PC-3 (cell line): ENCODE measurements at regions not wholly inside any gene's neighbourhood (a gene's known extent, or its start where the extent isn't known, plus 50 kb on each side); places are given as distances from the start of the nearest gene placed in this dataset.

ENCODE experiments used
- ATAC-seq: fragments of 200-7000 bp; cut with Tn5 transposase; 2 replicates; pipeline ENCODE4 v1.9.1; 2020; ENCODE audit warnings: mild to moderate bottlenecking, moderate library complexity
- BruUV-seq: library from RNA; stranded (reverse); fragments of 400-500 nt; replicated peaks from 2 replicates; lab custom pipeline; 2021; lab: Mats Ljungman, UMichigan
- CTCF ChIA-PET: fragments of 300-600 bp; sonication (Branson Sonifier 250); formaldehyde crosslinking; loops from one replicate; lab custom pipeline; 2022; ENCODE audit warnings: antibody characterized with exemption; lab: Charles Lee
- POLR2A ChIA-PET: fragments of 300-600 bp; sonication (Branson Sonifier 250); formaldehyde crosslinking; loops from one replicate; lab custom pipeline; 2022; ENCODE audit warnings: antibody characterized with exemption; ENCODE audit not compliant: unreplicated experiment; lab: Charles Lee
- DNase-seq: peaks from one replicate; pipeline ENCODE4 v3.0.0-alpha.2; 2015
- H2AFZ ChIP-seq: fragments of 300-600 bp; sonication (generic); 2 replicates; pipeline ENCODE4 v1.6.0; 2016; ENCODE audit warnings: antibody characterized with exemption, low read length
- H3F3A ChIP-seq: fragments of 300-600 bp; sonication (generic); one replicate; pipeline ENCODE4 v1.6.0; 2017; ENCODE audit warnings: antibody characterized with exemption, low read length, control low read depth, mild to moderate bottlenecking; ENCODE audit not compliant: unreplicated experiment
- H3K27ac ChIP-seq: fragments of 300-600 bp; sonication (generic); 2 replicates; pipeline ENCODE4 v1.5.1; 2016; ENCODE audit warnings: mild to moderate bottlenecking, low read length
- H3K27me3 ChIP-seq: fragments of 300-600 bp; sonication (generic); 2 replicates; pipeline ENCODE4 v1.6.1; 2016; ENCODE audit warnings: low read length, mixed read lengths
- H3K36me3 ChIP-seq: fragments of 300-600 bp; sonication (generic); 2 replicates; pipeline ENCODE4 v1.6.1; 2016; ENCODE audit warnings: low read depth, mixed run types, low read length, mixed read lengths
- H3K4me1 ChIP-seq: fragments of 300-600 bp; sonication (generic); 2 replicates; pipeline ENCODE4 v1.5.1; 2016; ENCODE audit warnings: low read length; ENCODE audit not compliant: insufficient read depth
- H3K4me2 ChIP-seq: fragments of 300-600 bp; sonication (generic); 2 replicates; pipeline ENCODE4 v1.6.0; 2016; ENCODE audit warnings: low read length
- H3K4me3 ChIP-seq: fragments of 300-600 bp; sonication (generic); 2 replicates; pipeline ENCODE4 v1.5.1; 2016; ENCODE audit warnings: mild to moderate bottlenecking, low read length, mixed read lengths
- H3K79me2 ChIP-seq: fragments of 300-600 bp; sonication (generic); 2 replicates; pipeline ENCODE4 v1.6.1; 2017; ENCODE audit warnings: low read length, mixed read lengths
- H3K9ac ChIP-seq: fragments of 300-600 bp; sonication (generic); 2 replicates; pipeline ENCODE4 v1.6.0; 2016; ENCODE audit warnings: mild to moderate bottlenecking, low read length
- H3K9me2 ChIP-seq: fragments of 300-600 bp; sonication (generic); replicated peaks from 2 replicates; pipeline ENCODE4 v1.6.1; 2016; ENCODE audit warnings: mixed run types, low read length, mixed read lengths
- H3K9me3 ChIP-seq: fragments of 300-600 bp; sonication (generic); 2 replicates; pipeline ENCODE4 v1.6.1; 2016; ENCODE audit warnings: low read length, mixed read lengths
- H4K20me1 ChIP-seq: fragments of 300-600 bp; sonication (generic); 2 replicates; pipeline ENCODE4 v1.6.1; 2016; ENCODE audit warnings: low read length, mixed read lengths
- EZH2 ChIP-seq: fragments of 300-600 bp; sonication (generic); IDR thresholded peaks from one replicate; pipeline ENCODE4 v1.6.1; 2017; ENCODE audit warnings: antibody characterized with exemption, mild to moderate bottlenecking, low read length; ENCODE audit not compliant: unreplicated experiment
- EZH2phosphoT487 ChIP-seq: fragments of 300-600 bp; sonication (generic); IDR thresholded peaks from 2 replicates; pipeline ENCODE4 v1.6.1; 2018; ENCODE audit warnings: mild to moderate bottlenecking, antibody characterized with exemption, low read length, borderline replicate concordance
- intact Hi-C: fragments of 100-400 bp; cut with micrococcal nuclease; formaldehyde crosslinking; loops from 2 replicates; pipeline ENCODE4 v1.9.0; 2023
- TF ChIP-seq, protein P1 (sequence below): fragments of 300-600 bp; sonication (generic); conservative IDR thresholded peaks from 2 replicates; pipeline ENCODE4 v1.5.1; 2017; ENCODE audit warnings: antibody characterized with exemption, low read depth, mild to moderate bottlenecking, low read length

DNA sequence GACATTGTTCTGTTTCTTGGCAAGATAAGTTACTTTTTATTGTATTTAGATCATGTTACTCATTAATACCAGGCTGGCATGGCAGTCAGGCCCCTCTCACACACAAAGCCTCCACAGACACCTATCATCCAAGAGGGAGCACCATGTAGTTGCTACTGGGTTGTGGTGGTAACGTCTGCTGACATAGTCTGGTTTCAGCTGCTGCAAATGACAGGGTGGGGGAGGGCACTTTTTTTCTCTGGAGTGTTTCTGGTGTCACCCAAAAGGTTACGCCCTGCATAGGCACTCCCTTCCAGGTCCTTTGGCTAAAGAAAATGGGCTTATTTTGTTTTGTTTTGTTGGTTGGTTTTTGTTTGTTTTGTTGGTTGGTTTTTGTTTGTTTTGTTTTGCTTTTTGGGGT lies 236.4 kb upstream of the RIMS1 start:
- H3K9me2 ChIP-seq = no peaks in the 10 kb centered on the region
- no peaks in the 10 kb centered on the region for H3K79me2 ChIP-seq
- ATAC-seq (no peak), DNase-seq (no peak)
- H2AFZ ChIP-seq = no peak overlapping the region
- no peak overlapping the region for H3K27ac ChIP-seq
- H3K4me2 ChIP-seq = no peak overlapping the region
- H3K27me3 ChIP-seq = no peaks in the 10 kb centered on the region
- H3K9ac ChIP-seq = no peak overlapping the region
- ChIA-PET POLR2A (no interaction called here), CTCF (no interaction called here)
- no peaks in the 10 kb centered on the region for H3K36me3 ChIP-seq
- no peak overlapping the region for H3K4me3 ChIP-seq
- H3F3A ChIP-seq = no peaks in the 10 kb centered on the region
- TF ChIP-seq EZH2phosphoT487 (no peak), EZH2 (no peak)
- TF ChIP-seq, protein P1, sequence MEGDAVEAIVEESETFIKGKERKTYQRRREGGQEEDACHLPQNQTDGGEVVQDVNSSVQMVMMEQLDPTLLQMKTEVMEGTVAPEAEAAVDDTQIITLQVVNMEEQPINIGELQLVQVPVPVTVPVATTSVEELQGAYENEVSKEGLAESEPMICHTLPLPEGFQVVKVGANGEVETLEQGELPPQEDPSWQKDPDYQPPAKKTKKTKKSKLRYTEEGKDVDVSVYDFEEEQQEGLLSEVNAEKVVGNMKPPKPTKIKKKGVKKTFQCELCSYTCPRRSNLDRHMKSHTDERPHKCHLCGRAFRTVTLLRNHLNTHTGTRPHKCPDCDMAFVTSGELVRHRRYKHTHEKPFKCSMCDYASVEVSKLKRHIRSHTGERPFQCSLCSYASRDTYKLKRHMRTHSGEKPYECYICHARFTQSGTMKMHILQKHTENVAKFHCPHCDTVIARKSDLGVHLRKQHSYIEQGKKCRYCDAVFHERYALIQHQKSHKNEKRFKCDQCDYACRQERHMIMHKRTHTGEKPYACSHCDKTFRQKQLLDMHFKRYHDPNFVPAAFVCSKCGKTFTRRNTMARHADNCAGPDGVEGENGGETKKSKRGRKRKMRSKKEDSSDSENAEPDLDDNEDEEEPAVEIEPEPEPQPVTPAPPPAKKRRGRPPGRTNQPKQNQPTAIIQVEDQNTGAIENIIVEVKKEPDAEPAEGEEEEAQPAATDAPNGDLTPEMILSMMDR = no peak
- BruUV-seq = no TSS peak
- no peaks in the 10 kb centered on the region for H3K4me1 ChIP-seq
- no peaks in the 10 kb centered on the region for H4K20me1 ChIP-seq
- intact Hi-C loops = no loop called here
- no peaks in the 10 kb centered on the region for H3K9me3 ChIP-seq

DNA sequence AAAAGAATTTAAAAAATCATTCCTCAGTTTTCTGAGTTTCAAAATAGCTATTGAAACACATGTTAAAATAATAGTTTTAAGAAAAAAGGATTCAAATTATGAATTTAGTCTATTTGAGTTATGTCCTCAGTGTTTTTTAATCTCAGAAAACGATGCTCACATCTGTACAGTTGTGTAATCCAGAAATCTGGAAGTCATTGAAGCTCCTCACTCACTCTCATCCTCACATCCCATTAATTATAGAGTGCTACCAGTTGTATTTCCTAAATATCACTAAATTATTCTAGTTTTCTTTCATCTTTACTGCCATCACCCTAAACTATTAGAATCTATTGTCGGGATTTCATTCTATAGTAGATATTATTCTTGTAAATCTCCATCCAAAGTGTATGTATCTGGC lies 234.7 kb upstream of the RIMS1 start:
- TF ChIP-seq EZH2 (no peak), EZH2phosphoT487 (no peak)
- TF ChIP-seq, protein P1 = no peak
- Histone ChIP-seq H3K9ac (no peak overlapping the region), H4K20me1 (no peaks in the 10 kb centered on the region), H3F3A (no peaks in the 10 kb centered on the region), H3K27me3 (no peaks in the 10 kb centered on the region), H3K79me2 (no peaks in the 10 kb centered on the region), H3K4me3 (no peak overlapping the region), H3K27ac (no peak overlapping the region), H3K9me2 (no peaks in the 10 kb centered on the region), H3K4me1 (no peaks in the 10 kb centered on the region), H3K36me3 (no peaks in the 10 kb centered on the region), H2AFZ (no peak overlapping the region), H3K9me3 (no peaks in the 10 kb centered on the region), H3K4me2 (no peak overlapping the region)
- ATAC-seq (no peak), DNase-seq (no peak)
- ChIA-PET POLR2A (no interaction called here), CTCF (no interaction called here)
- BruUV-seq = no TSS peak
- intact Hi-C loops = no loop called here

DNA sequence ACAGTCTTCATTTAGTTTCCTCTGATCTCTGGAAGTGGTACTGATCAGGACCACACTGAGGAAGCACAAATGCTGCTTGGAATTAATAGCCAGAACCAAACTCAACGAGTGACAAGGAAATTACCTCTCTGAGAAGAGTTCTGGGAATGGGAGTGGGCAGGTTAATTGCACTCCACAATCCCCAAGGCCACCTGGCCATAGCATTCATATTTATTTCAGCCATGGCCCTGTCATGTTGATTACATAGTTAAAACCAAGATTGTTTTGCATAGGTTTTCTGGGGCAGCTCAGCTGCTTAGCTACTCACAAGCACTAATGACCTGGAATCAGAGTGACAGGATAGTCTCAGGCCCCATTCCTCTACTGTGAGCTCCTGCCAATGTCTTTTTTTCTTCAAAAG lies 230.2 kb upstream of the RIMS1 start:
- Histone ChIP-seq H4K20me1 (no peaks in the 10 kb centered on the region), H2AFZ (no peak overlapping the region), H3K27ac (no peak overlapping the region), H3K9me3 (no peaks in the 10 kb centered on the region), H3K4me1 (no peaks in the 10 kb centered on the region), H3K9ac (no peak overlapping the region), H3K27me3 (no peaks in the 10 kb centered on the region), H3K4me2 (no peak overlapping the region), H3F3A (no peaks in the 10 kb centered on the region), H3K4me3 (no peak overlapping the region), H3K9me2 (no peaks in the 10 kb centered on the region), H3K36me3 (no peaks in the 10 kb centered on the region), H3K79me2 (no peaks in the 10 kb centered on the region)
- BruUV-seq = no TSS peak
- ATAC-seq = no peak
- POLR2A ChIA-PET = no interaction called here
- CTCF ChIA-PET = no interaction called here
- DNase-seq = no peak
- TF ChIP-seq EZH2phosphoT487 (no peak), EZH2 (no peak)
- TF ChIP-seq, protein P1 = no peak
- intact Hi-C loops = no loop called here
